Tibial nerve (tissue), 4 donors: ENCODE measurements at regions not wholly inside any gene's neighbourhood (a gene's known extent, or its start where the extent isn't known, plus 50 kb on each side); places are given as distances from the start of the nearest gene placed in this dataset.

Experiments used
- EP300 ChIP-seq, 2 donors: sonication (generic); formaldehyde crosslinking; IDR thresholded peaks; one replicate each; pipeline ENCODE4 v1.6.1; 2017; ENCODE audit warnings: antibody characterized with exemption in 2 of 2, mild to moderate bottlenecking in 1 of 2
- POLR2A ChIP-seq, 2 donors: fragments of 450-650 bp; IDR thresholded peaks; one replicate each; pipeline ENCODE4 v1.6.1; 2017; ENCODE audit warnings: antibody characterized with exemption in 2 of 2, mild to moderate bottlenecking in 2 of 2, moderate library complexity in 2 of 2
- TF ChIP-seq, protein P1 (sequence below), 5 experiments: fragments of 200-600 bp in 3 of 5; fragments of 450-650 bp in 2 of 5; sonication (generic) in 3 of 5; IDR thresholded peaks; one replicate each; pipeline ENCODE4 v1.5.1; 2016 to 2019; ENCODE audit warnings: antibody characterized with exemption in 5 of 5, mild to moderate bottlenecking in 3 of 5, moderate library complexity in 2 of 5

- TF ChIP-seq, protein P1, sequence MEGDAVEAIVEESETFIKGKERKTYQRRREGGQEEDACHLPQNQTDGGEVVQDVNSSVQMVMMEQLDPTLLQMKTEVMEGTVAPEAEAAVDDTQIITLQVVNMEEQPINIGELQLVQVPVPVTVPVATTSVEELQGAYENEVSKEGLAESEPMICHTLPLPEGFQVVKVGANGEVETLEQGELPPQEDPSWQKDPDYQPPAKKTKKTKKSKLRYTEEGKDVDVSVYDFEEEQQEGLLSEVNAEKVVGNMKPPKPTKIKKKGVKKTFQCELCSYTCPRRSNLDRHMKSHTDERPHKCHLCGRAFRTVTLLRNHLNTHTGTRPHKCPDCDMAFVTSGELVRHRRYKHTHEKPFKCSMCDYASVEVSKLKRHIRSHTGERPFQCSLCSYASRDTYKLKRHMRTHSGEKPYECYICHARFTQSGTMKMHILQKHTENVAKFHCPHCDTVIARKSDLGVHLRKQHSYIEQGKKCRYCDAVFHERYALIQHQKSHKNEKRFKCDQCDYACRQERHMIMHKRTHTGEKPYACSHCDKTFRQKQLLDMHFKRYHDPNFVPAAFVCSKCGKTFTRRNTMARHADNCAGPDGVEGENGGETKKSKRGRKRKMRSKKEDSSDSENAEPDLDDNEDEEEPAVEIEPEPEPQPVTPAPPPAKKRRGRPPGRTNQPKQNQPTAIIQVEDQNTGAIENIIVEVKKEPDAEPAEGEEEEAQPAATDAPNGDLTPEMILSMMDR (IDR thresholded peaks at IDR 0.05): no peak
- no peak for TF ChIP-seq POLR2A (IDR thresholded peaks at IDR 0.05)
- no peak for TF ChIP-seq EP300 (IDR thresholded peaks at IDR 0.05)
These were observed 1426.9 kb downstream of the AACS start for GRCh38 chr12:126492181-126492580.
